ENCODE measurements at regions not wholly inside any gene's neighbourhood (a gene's known extent, or its start where the extent isn't known, plus 50 kb on each side); places are given as distances from the start of the nearest gene placed in this dataset.

GRCh38 chr2:217714287-217714751 is 288.5 kb downstream of the TNS1 start:
- TF ChIP-seq CTCF (IDR thresholded peaks at IDR 0.05) (no peak), GABPA (IDR thresholded peaks at IDR 0.05; ENCODE audit: low read depth) (no peak), POLR2AphosphoS5 (IDR thresholded peaks at IDR 0.05; ENCODE audit: low read depth, low read length) (no peak), ELF1 (IDR thresholded peaks at IDR 0.05) (no peak), REST (IDR thresholded peaks at IDR 0.05; ENCODE audit: low read depth, low read length) (no peak), SIN3A (IDR thresholded peaks at IDR 0.05; ENCODE audit: borderline replicate concordance, low read depth, low read length) (no peak), USF2 (IDR thresholded peaks at IDR 0.05; ENCODE audit: borderline replicate concordance, low read depth, low read length) (no peak), JUND (IDR thresholded peaks at IDR 0.05) (no peak)
